Endometrium (tissue), 2 donors: ENCODE measurements at regions not wholly inside any gene's neighbourhood (a gene's known extent, or its start where the extent isn't known, plus 50 kb on each side); places are given as distances from the start of the nearest gene placed in this dataset.

Experiments
- FAIRE-seq: peaks from 2 replicates; lab custom pipeline; 2012; peaks lifted over from hg19 to GRCh38; lab: Jason Lieb, UNC
- donor health status: control.
- donor health status: control.

- no peak for FAIRE-seq
These were observed 157.1 kb downstream of the TLE1 start for GRCh38 chr9:81532251-81532650.

GRCh38 chr9:81531511-81531910 lies 157.8 kb downstream of the TLE1 start:
- FAIRE-seq: no peak

GRCh38 chr9:81530846-81531245 lies 158.5 kb downstream of the TLE1 start:
- no peak for FAIRE-seq

- no peak for FAIRE-seq
These were observed 159.0 kb downstream of the TLE1 start for GRCh38 chr9:81530310-81530810.

GRCh38 chr9:81529556-81530193 lies 159.7 kb downstream of the TLE1 start:
- FAIRE-seq: no peak

- FAIRE-seq: no peak
These were observed 162.8 kb downstream of the TLE1 start for GRCh38 chr9:81526587-81526986.

- no peak for FAIRE-seq
These were observed 166.4 kb downstream of the TLE1 start for GRCh38 chr9:81522716-81523551.

- no peak for FAIRE-seq
These were observed 167.5 kb downstream of the TLE1 start for GRCh38 chr9:81521892-81522291.

GRCh38 chr9:81519816-81520495 lies 169.4 kb downstream of the TLE1 start:
- FAIRE-seq: no peak

GRCh38 chr9:81517954-81518353 lies 171.4 kb downstream of the TLE1 start:
- FAIRE-seq: no peak

- FAIRE-seq: no peak
These were observed 176.3 kb downstream of the TLE1 start for GRCh38 chr9:81513059-81513458.

GRCh38 chr9:81512641-81513040 lies 176.7 kb downstream of the TLE1 start:
- peak; percentile 53 for FAIRE-seq

- FAIRE-seq: no peak
These were observed 180.9 kb downstream of the TLE1 start for GRCh38 chr9:81508476-81508875.

- no peak for FAIRE-seq
These were observed 182.1 kb downstream of the TLE1 start for GRCh38 chr9:81506941-81507864.

- no peak for FAIRE-seq
These were observed 189.8 kb downstream of the TLE1 start for GRCh38 chr9:81499594-81499993.

GRCh38 chr9:81499021-81499454 lies 190.3 kb downstream of the TLE1 start:
- no peak for FAIRE-seq

GRCh38 chr9:81498576-81498975 lies 190.8 kb downstream of the TLE1 start:
- FAIRE-seq: no peak

- no peak for FAIRE-seq
These were observed 192.3 kb downstream of the TLE1 start for GRCh38 chr9:81497091-81497490.

- no peak for FAIRE-seq
These were observed 196.5 kb downstream of the TLE1 start for GRCh38 chr9:81492710-81493447.

GRCh38 chr9:81490605-81491331 lies 198.6 kb downstream of the TLE1 start:
- FAIRE-seq: no peak
